Glutamatergic neuron (in vitro differentiated cells): ENCODE measurements at regions not wholly inside any gene's neighbourhood (a gene's known extent, or its start where the extent isn't known, plus 50 kb on each side); places are given as distances from the start of the nearest gene placed in this dataset.

Source experiments
- DNase-seq: peaks from one replicate; pipeline ENCODE4 v3.0.0; 2022
- H3K27ac Mint-ChIP-seq: one replicate; pipeline ENCODE4 v1.8.0; 2020; ENCODE audit warnings: mild to moderate bottlenecking, mixed read lengths, inconsistent platforms; ENCODE audit not compliant: unreplicated experiment
- H3K27me3 Mint-ChIP-seq: one replicate; pipeline ENCODE4 v1.8.0; 2020; ENCODE audit warnings: mild to moderate bottlenecking, moderate library complexity, mixed read lengths, inconsistent platforms; ENCODE audit not compliant: unreplicated experiment
- H3K36me3 Mint-ChIP-seq: one replicate; pipeline ENCODE4 v1.8.0; 2020; ENCODE audit warnings: mild to moderate bottlenecking, mixed read lengths, inconsistent platforms; ENCODE audit not compliant: unreplicated experiment
- H3K4me1 Mint-ChIP-seq: one replicate; pipeline ENCODE4 v1.8.0; 2020; ENCODE audit warnings: mild to moderate bottlenecking, low read depth, mixed read lengths, inconsistent platforms; ENCODE audit not compliant: unreplicated experiment
- H3K4me3 Mint-ChIP-seq: one replicate; pipeline ENCODE4 v1.8.0; 2020; ENCODE audit warnings: mild to moderate bottlenecking, mixed read lengths, inconsistent platforms; ENCODE audit not compliant: unreplicated experiment
- H3K9me3 Mint-ChIP-seq: one replicate; pipeline ENCODE4 v1.8.0; 2020; ENCODE audit warnings: mild to moderate bottlenecking, moderate library complexity, mixed read lengths, inconsistent platforms; ENCODE audit not compliant: unreplicated experiment
- TF ChIP-seq, protein P1 (sequence below): fragments of 200-600 bp; sonication (generic); IDR thresholded peaks from one replicate; pipeline ENCODE4 v1.5.0; 2021; ENCODE audit not compliant: partially characterized antibody, unreplicated experiment

GRCh38 chr12:91319071-91319760 lies 136.6 kb upstream of the DCN start:
- no peak overlapping the region for H3K27ac Mint-ChIP-seq
- no peaks in the 10 kb centered on the region for H3K9me3 Mint-ChIP-seq
- H3K4me1 Mint-ChIP-seq = no peaks in the 10 kb centered on the region
- no peaks in the 10 kb centered on the region for H3K36me3 Mint-ChIP-seq
- no peak for DNase-seq
- no peaks in the 10 kb centered on the region for H3K27me3 Mint-ChIP-seq
- TF ChIP-seq, protein P1, sequence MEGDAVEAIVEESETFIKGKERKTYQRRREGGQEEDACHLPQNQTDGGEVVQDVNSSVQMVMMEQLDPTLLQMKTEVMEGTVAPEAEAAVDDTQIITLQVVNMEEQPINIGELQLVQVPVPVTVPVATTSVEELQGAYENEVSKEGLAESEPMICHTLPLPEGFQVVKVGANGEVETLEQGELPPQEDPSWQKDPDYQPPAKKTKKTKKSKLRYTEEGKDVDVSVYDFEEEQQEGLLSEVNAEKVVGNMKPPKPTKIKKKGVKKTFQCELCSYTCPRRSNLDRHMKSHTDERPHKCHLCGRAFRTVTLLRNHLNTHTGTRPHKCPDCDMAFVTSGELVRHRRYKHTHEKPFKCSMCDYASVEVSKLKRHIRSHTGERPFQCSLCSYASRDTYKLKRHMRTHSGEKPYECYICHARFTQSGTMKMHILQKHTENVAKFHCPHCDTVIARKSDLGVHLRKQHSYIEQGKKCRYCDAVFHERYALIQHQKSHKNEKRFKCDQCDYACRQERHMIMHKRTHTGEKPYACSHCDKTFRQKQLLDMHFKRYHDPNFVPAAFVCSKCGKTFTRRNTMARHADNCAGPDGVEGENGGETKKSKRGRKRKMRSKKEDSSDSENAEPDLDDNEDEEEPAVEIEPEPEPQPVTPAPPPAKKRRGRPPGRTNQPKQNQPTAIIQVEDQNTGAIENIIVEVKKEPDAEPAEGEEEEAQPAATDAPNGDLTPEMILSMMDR = no peak
- H3K4me3 Mint-ChIP-seq = no peak overlapping the region

GRCh38 chr12:91317306-91317705 lies 134.7 kb upstream of the DCN start:
- H3K4me1 Mint-ChIP-seq = no peaks in the 10 kb centered on the region
- TF ChIP-seq, protein P1 = no peak
- no peak for DNase-seq
- no peaks in the 10 kb centered on the region for H3K27me3 Mint-ChIP-seq
- H3K27ac Mint-ChIP-seq = no peak overlapping the region
- H3K36me3 Mint-ChIP-seq = no peaks in the 10 kb centered on the region
- no peak overlapping the region for H3K4me3 Mint-ChIP-seq
- no peaks in the 10 kb centered on the region for H3K9me3 Mint-ChIP-seq

DNA sequence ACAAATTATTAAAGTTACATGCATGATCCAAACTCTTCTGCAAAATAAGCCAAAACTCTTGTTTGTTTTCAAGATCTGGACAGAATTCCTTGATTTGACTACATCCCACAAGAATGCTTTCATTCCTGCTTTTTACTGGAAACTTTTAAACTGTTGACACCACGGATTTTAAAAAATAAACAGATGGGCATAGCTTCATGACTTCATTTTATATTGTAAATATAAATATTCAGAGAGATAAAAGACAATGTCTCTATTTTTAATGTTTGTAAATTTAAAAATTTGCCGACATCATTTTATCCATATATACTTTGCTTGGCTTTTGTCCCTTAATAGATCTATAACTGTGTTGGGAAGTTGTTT lies 134.3 kb upstream of the DCN start:
- H3K27ac Mint-ChIP-seq = no peak overlapping the region
- no peak overlapping the region for H3K4me3 Mint-ChIP-seq
- no peaks in the 10 kb centered on the region for H3K4me1 Mint-ChIP-seq
- H3K9me3 Mint-ChIP-seq = no peaks in the 10 kb centered on the region
- H3K36me3 Mint-ChIP-seq = no peaks in the 10 kb centered on the region
- TF ChIP-seq, protein P1 = no peak
- no peaks in the 10 kb centered on the region for H3K27me3 Mint-ChIP-seq
- no peak for DNase-seq

DNA sequence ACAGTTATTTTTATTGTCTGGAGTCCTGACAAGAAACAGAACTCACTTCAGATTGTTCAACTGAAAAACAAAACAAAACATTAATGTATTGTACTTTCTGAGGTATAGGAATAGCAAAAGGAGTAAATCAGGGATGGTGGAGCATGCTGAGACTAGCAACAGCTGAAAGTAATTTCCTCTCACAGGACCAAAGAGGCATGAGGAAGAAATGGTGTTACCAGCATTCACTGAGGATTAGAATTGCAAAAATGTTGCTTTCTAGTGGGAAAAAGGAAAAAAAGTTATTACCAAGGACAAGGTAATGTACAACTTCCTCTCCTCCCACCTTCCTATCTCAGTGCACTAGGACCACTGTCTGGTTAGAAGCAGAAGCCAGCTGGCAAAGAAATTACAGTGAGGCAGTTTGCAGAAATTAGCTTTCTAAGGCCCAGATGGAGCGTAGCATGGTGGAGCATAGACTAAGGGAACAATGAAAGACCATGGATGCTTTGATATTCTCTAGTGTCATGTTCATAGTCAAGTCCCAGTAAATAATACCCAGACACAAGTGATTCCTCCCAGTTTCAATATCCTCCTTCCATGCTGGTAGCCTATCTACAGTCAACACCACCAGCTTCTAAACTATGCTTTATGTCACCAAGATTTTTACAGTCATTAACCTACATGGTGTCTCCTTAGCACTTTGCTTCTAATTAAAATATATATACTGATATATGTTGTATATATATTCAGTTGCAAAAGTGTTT lies 133.7 kb upstream of the DCN start:
- Mint-ChIP-seq H3K36me3 (no peaks in the 10 kb centered on the region), H3K9me3 (no peaks in the 10 kb centered on the region), H3K4me1 (no peaks in the 10 kb centered on the region), H3K27me3 (no peaks in the 10 kb centered on the region), H3K4me3 (no peak overlapping the region), H3K27ac (no peak overlapping the region)
- TF ChIP-seq, protein P1 = no peak
- no peak for DNase-seq

DNA sequence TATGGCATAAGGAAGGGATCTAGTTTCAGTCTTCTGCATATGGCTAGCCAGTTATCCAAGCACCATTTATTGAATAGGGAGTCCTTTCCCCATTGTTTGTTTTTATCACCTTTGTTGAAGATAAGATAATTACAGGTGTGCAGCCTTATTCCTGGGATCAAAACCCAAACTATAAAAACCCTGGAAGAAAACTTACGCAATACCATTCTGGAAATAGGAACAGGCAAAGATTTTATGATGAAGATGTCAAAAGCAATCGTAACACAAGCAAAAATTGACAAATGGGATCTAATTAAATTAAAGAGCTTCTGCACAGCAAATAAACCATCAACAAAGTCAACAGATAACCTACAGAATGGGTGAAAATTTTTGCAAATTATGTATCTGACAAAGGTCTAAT lies 128.5 kb upstream of the DCN start:
- Mint-ChIP-seq H3K9me3 (no peaks in the 10 kb centered on the region), H3K27ac (no peak overlapping the region), H3K27me3 (no peaks in the 10 kb centered on the region), H3K36me3 (no peaks in the 10 kb centered on the region), H3K4me3 (no peak overlapping the region), H3K4me1 (no peaks in the 10 kb centered on the region)
- DNase-seq = no peak
- TF ChIP-seq, protein P1 = no peak
